HG03095 (cell line): ENCODE measurements at regions not wholly inside any gene's neighbourhood (a gene's known extent, or its start where the extent isn't known, plus 50 kb on each side); places are given as distances from the start of the nearest gene placed in this dataset.

Source experiments
- ATAC-seq: cut with Tn5 transposase; IDR thresholded peaks from one replicate; pipeline ENCODE4 v1.9.1; 2021; ENCODE audit warnings: moderate library complexity; ENCODE audit not compliant: unreplicated experiment

DNA sequence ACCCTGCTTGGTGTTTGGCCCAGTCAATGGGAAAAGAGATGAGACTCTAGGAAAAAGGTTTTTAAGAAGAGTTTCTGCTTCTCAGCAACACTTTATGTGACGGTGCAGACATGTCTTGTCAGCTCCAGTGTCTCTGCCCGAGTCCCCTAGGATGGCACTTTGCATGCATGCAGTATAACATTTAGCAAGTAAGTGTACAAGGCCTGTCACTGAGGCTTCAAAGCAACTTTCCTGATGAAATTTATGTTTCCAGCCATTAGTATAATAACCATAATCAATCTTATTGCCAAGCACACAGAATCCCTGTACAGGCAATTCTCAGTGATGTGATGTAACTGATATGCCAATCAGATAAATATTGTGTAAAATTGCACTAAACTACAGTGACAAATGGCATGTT is 248.1 kb upstream of the PLET1 start:
- no peak for ATAC-seq

DNA sequence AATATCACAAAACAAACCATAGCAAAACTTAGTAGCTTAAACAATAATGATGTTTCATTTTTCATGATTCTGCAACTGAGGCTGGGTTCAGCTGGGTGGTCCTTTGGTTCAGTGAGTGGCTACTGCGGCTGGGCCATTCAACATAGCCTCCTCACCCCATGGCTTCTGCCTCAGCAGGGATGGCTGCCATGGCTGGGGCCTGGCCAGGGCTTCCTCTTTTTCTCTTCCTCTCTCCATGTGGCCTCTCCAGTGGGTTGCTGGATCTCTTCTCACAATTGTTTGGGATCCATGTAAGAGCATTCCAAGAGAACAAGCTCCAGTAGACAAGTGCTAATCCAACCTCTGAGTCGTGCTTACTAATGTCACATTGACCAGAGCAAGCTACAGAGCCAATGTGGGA is 248.6 kb upstream of the PLET1 start:
- no peak for ATAC-seq

DNA sequence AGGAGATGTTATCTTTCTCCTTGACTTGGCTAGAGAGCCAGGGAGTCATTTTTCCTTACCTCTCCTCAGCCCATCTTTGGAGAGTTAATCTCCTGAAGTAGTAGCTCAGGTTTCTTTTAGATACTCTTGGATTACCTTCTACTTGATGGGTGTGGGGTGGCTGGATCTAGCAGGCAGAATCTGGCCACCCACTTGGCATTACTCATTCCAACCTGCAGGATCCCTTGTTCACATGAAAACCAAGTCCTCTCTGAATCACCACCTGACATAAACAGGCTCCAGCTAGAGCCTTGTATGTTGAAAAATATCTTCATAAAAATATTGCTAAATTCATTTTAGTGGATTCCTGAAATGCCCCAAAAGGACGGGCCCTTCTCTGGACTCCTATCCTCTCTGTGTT is 250.6 kb upstream of the PLET1 start:
- ATAC-seq: no peak

DNA sequence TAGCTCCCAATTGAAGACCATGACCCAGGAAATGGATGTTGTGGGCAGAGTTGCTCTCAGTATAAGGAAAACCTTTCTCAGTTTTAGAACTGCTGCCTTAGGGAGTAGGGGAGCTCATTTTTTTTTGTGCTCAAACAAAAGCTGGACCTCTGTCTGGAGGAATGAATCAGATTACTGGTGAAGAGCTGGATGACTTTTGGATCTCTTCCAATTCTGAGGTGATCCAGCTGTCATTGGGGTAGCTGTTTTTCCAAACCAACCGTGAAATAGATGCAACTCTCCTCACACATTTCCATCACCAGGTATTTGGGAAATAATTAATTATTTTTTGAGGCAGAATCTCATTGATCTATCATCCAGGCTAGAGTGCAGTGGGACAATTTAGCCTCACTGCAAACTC is 251.3 kb upstream of the PLET1 start:
- ATAC-seq: no peak

DNA sequence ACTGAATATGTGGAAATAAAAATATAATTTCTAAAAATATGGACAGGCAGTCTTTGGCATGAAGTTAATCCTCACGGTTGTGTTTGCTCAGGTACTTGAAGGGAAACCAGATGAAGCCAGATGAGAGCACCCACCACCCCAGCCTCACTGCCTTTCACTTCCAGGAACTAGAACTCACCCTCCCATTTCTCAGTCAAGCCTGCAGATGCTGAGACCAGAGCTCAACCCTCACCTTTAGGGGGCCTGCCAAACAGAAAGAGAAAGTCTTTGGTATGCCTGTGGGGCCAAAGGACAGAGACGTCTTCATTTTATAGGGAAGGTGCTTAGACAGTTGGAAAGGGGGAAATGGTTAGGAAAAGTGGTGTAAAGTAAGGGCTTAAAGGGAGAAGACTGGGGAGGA is 252.8 kb upstream of the PLET1 start:
- no peak for ATAC-seq

GRCh38 chr11:112514011-112514740 is 253.5 kb upstream of the PLET1 start:
- ATAC-seq: no peak

- no peak for ATAC-seq
Observed at GRCh38 chr11:112516261-112516660, 255.6 kb upstream of the PLET1 start.

GRCh38 chr11:112516755-112517154 is 256.1 kb upstream of the PLET1 start:
- no peak for ATAC-seq

DNA sequence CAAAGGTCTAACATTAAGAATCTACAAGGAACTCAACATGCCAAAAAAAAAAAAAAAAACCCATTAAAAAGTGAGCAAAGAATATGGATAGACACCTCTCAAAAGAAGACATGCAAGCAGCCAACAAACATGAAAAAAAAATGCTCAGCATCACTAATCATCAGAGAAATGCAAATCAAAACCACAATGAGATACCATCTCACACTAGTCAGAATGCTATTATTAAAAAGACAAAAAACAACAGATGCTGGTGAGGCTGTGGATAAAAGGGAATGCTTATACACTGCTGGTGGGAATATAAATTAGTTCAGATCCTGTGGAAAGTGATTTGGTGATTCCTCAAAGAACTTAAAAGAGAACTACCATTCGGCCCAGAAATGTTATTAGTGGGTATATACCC is 257.7 kb upstream of the PLET1 start:
- ATAC-seq: no peak

GRCh38 chr11:112519751-112520150 is 259.1 kb upstream of the PLET1 start:
- ATAC-seq: no peak

DNA sequence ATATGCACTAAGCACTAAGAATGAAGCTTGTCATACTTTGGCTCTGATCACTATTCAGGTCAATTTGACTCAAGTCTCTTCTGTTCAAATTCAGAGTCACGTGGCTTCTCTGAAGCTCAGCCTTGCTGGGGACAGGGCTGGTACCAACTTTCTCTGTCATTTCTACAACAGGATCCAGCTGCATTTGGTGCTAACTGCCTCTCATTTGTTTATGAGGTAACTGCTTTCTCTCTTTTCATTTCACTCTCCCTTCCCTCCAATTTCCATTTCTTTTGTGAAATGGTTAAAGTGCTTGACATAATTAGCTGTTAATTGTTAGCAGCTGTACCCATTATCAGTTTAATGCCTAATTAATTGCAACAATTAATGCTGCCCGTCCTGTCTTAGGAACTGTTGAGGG is 259.7 kb upstream of the PLET1 start:
- no peak for ATAC-seq

DNA sequence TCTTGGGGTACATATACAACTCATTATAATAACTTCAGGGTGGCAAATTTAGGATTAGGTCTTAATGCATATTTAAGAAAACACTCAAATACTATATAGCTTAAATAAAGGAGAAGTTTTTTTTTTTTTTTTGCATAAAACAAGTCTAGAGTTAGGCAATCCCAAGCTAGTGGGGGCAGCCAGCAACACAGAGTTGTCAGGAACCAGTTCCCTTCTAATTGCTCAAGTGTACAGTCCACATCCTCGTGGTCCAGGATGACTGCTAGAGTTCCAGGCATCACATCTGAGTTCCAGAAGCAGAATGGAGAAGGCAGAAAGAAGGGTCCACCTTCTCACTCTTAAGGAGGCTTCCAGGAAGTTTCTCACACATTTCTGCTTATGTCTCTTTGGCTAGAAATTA is 261.9 kb upstream of the PLET1 start:
- ATAC-seq: no peak

DNA sequence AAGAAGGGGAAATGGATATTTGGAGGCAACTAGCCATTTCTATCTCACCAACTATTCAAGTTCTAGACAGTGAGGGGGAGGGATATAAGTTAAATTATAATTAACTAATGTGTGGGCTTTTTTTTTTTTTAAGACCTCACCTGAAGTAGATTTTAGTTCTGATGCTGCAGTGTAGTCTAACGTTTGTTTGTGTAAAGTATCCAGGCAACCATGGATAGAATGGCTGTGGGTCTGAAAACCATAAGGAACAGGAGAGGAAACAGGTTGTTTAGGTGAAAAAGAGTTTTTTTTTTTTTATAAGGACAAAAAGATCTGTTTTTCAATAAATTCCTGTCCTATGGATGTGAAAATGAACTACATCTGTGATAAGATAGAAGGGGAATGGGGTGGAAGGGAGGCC is 262.4 kb upstream of the PLET1 start:
- ATAC-seq: no peak

- ATAC-seq: no peak
Observed at GRCh38 chr11:112523477-112523876, 262.8 kb upstream of the PLET1 start.

DNA sequence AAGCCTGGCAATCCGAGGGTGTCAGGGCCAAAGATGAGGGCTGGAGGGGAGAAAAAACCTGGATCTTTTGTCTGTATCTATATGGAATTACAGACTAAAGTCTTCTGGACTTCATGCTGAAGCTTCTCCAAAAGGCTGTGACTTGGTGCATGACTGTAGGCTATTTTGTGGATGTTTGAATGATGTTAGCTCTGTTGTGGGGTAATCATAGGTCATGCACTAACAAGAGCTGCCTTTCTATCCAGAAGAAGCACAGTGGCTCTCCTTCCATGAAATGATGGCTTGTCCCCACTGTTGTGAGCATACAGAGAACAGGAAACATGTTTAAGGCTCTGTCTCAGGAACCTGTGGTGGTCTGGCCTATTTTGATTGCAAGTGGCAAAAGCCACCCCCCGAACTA is 263.3 kb upstream of the PLET1 start:
- ATAC-seq: no peak

- no peak for ATAC-seq
Observed at GRCh38 chr11:112524798-112525197, 264.1 kb upstream of the PLET1 start.

GRCh38 chr11:112525270-112525669 is 264.6 kb upstream of the PLET1 start:
- no peak for ATAC-seq

GRCh38 chr11:112525844-112526590 is 265.4 kb upstream of the PLET1 start:
- no peak for ATAC-seq

DNA sequence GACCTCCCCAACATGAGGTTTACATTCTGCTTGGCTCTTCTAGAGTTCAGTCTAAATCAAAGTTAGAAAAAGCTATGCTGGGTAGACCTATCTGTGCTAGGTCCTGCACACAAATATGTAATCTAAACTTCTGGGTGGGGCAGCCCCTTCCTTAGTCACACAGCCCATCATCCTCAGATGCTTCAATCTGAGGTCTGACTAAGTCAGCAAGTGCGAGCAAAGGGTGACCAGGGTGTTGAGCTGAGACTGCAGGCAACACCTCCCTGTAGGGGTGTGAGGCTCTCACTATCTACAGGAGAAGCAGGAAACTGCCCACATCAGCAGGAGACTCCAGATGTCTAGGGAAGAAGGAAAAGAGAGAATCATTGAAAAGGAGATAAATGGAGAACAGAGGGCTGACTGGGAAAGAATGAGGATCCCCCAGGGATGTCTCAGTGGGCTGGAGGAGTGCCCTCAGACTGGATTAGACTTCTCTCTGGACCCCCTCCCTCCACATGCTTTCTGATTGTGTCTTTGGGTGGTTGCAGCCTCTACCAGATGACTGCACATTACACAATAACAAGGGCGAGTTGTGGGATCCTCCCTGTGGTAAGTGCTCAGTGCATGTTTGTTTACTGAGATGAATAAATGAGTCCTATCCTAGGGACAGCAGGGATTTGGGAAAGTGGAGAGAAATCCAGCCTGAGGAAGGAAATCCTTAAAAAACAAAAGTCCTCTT is 266.2 kb upstream of the PLET1 start:
- no peak for ATAC-seq

- ATAC-seq: no peak
Observed at GRCh38 chr11:112529071-112529470, 268.4 kb upstream of the PLET1 start.

DNA sequence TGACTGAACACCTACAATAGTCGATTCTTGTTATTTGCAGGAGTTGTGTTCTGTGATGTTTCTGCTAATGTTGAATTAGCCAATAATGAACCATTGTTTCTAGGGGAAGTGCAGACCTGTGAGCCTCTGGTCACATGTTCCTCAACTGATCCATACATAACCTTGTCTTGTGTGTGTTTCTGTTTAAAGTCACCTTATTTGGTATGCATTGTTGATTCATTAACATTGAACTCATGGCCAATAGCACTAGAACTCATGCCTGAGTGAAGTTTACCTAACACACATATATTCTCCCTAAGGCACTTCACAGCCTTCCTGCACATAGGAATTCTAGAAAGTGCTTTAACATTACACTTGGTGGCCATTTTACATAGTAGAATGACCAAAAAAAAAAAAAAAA is 271.8 kb upstream of the PLET1 start:
- ATAC-seq: no peak

DNA sequence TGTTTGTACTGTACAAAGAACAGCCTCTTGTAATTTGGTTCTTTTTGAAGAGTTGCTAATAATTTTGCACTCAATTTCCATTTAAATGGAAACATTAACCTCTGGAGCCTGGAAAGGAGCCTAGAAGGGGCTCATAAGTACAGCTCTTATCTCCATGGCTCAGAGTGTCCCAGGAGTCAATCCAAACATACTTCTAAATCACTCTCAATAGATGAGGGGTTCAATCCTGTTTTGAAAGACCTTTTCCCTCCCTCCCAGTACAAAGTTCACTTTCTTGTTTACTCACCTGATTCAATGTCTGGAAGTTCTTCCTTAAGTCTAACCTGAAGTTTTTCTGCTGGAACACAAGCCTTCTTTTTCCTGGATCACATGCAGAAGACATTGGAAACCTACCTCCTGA is 273.0 kb upstream of the PLET1 start:
- ATAC-seq: no peak
